NCI-H1417 (cell line): ENCODE measurements at regions not wholly inside any gene's neighbourhood (a gene's known extent, or its start where the extent isn't known, plus 50 kb on each side); places are given as distances from the start of the nearest gene placed in this dataset.

Source experiments
- DNase-seq, 3 experiments: peaks; one replicate each; lab custom pipeline; 2025; lab: John Stamatoyannopoulos, UW

DNA sequence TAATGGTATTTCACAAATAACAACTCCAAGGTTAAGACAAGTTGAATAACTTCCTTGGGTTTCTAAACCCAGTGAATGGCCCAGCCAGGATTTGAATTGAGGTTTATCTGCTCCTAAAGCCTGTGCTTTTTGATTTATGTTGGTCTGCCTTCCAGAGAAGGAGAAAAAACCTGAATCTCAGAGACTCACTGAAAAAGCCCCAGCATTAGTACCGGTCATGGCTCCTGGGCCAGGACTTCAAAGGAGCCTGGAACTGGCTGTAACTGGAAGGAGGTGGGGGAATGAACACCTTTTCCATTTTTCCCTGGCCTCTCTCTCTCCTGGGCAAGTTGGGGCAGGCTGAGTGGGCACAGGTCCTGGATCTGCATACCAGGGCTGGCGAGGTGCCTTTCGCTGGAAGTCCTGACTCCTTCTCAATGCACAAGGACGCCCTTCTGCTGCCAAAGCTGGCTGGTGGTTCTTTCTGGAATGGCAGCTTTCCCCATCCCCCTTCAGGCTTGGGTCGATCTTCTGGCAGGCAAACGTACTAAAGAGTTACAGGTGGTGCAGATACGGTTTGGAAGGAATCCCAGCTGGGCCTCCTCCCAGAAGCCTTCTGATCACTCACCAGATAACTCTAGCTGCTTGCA lies 268.2 kb downstream of the PTEN start:
- DNase-seq, result no peak

DNA sequence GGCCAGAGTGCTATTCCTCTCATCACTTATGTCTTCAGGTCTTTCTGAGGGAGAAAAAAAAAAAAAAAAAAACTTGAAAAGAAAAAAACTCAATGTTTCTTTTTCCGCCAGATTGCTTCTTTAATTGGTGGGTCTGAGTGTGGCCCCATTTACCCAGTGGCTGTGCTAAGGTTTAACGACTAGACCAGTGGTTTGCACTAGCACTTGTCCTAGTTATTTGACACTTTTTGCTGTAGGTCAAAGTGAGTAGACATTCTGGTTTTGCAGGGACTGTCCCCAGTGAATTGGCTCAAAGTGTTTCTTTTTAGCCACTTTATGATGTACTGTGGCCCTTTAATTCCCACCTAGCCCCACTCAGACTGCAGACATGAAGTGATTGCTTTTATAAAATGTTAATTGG lies 273.3 kb downstream of the PTEN start:
- DNase-seq, result peak in 1 of 3 experiments; percentile 13

DNA sequence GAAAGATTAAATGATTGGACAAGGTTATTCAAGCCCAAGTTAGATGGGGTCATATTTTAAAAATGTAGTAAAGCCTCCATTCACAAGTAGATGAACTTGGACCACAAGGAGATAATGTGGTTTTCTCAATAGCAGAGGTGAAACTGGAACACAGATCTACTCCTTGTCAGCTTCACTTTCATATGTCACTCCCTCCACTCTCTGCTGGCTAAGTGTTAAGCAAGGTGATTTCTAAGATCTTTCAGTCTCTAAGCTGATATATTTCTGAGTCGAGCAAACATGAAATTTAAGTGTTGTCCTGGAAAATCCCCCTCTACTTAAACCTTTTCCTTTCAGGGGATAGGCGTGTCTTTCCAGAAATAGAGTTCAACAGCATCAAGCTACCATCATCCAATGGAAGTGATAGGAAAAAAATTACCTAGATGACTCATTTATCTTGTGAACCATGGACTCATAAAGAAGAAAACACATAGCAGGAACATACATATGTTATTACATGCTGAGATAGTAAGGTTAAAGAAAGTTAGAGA lies 275.0 kb downstream of the PTEN start:
- no peak for DNase-seq

DNA sequence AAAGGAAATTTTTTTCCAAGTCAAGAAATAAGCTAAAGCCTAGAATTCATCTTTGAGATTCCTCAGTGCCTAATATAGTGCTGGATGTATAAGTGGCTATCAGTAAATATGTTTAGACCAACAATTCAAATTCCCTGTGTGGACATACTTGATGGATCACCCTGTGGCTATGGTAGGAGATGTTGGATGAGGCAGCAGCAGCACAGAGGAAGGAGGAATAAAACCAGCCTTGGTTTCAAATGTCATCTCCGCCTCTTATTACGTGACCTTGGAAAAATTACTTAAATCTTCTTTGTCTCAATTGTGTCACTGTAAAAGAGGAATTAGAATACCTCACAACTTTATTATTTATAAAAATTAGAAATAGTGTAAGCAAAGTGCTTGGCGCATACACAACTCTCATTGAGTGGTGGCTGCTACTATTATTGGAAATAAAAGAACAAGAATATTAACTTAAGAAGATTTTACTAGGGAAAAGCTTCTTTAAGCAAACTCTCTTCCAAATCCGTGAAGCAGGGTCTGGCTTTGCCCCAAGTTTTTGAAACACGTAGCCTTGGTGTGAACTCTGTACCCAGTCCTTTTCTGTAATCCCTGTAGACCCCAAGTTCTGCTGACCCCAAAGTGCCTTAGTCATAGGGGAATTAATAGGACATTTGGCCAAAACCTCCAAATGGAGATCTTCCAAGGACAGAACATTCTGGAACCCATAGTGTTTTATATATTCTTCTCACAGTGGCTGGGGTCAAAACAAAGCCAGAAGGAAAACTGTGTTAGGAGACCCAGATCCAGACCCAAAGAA lies 283.8 kb downstream of the PTEN start:
- DNase-seq, result no peak

DNA sequence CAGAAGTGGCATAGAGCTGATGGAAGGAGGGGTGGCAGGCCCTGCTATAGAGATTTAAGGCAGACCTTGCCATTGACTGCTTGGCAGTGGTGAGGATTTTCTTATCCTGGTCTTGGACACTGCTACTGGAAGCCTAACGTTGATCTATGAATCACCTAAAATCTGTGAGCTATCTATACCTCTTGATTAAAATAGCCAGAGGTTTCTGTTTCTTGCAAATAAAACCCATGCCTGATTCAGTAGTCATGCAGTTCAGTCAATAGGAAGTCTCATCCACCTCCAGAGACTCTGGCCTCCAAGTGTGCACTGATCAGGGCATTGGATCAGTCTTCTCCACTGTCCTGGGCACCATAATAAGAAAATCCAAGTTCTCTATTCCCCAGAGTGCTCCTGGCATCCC lies 286.5 kb downstream of the PTEN start:
- no peak for DNase-seq

DNA sequence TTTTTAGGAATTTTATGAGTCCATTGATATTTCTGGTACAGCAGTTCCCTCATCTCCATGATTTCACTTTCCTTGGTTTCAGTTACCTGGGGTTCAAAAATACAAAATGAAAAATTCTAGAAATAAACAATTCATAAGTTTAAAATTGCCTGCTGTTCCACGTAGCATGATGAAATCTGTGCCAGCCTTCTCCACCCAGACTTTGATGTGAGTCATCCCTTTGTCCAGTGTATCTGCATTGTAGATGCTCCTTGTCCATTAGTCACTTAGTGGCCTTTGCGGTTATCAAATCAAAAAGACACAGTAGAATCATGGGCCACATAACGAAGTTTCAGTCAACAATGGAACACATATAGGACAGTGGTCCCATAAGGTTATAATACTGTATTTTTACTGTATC lies 286.9 kb downstream of the PTEN start:
- no peak for DNase-seq

DNA sequence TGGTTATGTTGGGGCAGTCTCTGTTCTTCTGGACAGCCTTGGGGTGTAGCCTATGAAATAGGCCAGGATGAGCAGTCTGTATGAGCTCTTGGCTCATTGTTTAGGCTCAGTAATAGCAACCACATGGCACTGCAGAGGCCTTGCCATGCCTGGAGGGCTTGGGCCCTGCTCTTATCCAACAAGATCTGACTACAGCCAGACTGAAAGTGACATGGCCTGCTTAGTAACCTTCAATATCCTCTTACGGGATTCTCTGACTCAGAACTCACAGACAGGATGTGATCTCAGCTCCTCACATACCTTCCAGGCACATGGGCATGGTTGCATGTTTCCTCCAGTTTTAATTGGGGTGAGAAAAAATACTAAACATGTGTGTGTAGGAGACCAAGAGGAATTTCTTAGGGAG lies 289.3 kb downstream of the PTEN start:
- DNase-seq, result no peak

DNA sequence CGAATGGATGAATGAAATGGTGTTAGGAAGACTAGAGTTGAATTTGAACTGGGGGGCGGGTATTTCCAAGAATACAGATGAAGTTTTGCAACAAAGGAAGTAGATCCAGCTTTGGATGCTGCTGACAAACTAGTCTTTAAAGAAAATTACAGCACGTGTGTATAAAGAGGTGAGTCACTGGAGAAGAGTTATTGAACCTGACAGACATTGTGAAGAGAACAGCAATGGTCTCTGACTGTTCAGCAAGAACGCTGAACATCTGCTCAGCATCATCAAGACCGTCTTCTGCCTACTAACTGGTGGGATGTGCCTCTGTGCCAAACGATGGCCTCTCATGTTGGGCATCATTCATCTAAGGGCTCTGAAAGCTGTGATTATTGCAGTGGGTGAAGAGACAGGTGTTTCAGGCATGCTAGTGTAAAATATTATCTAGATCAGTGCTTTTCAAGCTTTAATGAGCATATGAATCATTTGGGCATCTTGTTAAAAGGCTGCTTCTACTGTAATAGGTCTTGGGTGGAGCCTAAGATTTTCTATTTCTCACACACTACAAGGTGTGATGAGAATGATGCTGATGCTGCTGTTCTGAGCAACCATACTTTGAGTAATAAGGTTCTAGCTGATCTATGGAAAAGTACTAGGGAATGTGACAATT lies 291.3 kb downstream of the PTEN start:
- peak in 2 of 3 experiments; percentile 5 to 36 for DNase-seq

DNA sequence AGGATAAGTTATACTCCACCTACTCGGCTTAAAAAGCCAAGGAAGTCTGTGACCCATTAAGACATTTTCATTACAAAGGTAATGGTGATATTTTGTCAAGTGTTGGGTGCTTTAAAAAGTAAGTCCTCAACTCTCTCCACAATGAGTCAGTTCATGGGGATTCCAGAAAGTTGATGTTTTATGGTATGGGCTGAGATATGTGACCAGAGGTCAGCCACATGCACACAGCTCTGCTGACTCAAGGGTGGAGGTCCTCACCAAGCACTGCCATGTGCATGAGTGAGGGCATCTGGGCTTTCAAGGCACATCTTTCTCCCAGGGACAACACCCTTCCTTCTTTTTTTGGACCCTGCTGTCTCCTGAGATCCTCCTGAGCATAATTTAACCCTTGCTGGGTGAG lies 292.9 kb downstream of the PTEN start:
- no peak for DNase-seq

DNA sequence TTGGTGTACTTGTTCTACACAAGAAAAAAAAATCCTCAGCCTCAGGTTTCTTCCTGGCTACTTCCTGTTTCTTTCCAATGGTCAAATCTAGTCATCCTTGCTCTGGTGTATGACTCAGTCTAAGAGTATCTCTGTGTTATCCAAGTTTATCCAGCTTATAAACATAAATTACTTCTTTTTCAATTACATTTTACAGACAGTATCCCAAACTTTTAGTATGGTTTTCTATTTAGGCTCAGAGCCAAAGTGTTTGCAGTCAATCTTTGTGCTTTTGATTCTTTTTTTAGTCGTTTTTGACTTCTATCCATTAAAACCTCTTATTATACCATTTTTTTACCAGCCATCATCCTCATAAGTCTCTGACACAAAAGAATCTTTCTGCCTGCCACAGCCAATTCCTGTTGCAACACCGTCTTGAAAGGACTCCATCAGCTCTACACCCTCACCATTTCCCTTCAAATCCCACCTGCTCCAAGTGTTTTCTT lies 294.6 kb downstream of the PTEN start:
- DNase-seq, result no peak

DNA sequence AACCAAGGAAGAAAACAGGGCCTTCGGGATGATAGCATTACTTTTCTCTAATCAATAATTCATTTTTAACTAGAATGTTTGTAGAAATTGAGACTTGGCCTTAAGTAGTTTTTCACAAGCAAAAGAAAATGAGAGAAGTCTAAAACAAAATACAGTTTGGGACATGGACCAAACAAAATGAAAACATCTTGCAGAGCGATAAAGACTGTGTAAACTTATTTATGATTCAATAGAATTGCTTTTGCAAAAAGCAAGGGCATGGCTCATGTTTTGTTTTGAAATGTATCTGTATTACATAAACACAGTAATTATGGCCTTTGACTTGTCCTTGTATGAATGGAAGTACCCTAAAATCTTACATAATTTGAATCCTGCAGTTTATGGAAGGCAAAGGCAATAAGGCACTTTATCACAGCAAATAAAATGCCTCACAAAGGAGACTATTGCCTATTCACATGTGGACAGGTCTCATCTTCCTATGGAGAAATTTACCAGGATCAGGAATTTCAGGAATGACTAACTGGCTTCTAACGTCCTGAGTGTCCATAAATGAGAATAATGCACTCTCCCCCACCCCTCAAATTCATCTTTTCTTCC lies 295.2 kb downstream of the PTEN start:
- no peak for DNase-seq

DNA sequence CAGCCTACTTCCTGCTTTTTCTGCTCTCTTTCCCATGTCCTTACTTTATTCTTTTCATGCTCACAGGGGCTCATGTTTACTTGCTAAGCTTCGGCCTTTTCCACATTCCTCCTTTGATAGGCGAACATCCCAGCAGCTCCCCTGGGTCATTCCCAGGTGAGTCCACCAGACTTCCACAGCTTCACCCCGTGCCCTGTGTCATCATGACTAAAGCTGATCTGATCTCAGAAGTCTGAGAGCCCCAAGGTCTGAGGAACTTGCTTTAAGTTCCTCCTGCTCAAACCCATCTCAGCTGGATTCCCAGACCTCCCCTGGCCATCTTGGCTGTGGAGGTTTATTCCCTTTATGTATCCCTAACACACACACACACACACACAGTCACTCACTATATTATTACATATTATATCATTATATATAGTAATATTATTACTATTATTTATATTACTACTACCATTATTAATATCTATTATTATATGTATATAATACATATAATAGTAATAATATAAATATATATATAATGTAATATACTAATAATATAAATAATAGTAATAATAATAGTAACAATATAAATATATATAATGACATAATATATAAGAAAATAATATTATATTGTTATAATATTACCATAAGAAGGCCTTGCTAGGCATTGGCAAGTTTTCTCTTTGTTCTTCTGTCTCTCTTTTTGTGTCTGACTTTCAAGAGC lies 295.9 kb downstream of the PTEN start:
- no peak for DNase-seq

DNA sequence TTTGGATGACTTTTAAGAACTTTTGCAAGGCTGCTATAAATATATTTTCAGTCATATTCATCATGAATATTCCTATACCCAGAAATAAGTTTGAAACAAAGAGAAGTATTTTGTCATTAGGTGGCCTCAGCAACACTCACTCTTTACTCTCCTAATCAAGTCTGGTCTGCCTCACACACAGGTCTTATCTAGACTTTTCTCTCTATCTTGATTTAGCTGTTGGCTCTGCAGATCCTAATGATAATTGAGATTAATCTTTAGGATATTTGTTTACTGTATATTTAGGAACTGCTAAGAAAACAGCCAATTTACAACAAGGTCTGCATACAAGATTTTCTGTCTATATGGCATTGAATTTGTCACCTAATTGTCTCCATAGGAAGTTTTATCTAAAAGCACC lies 297.6 kb downstream of the PTEN start:
- no peak for DNase-seq

DNA sequence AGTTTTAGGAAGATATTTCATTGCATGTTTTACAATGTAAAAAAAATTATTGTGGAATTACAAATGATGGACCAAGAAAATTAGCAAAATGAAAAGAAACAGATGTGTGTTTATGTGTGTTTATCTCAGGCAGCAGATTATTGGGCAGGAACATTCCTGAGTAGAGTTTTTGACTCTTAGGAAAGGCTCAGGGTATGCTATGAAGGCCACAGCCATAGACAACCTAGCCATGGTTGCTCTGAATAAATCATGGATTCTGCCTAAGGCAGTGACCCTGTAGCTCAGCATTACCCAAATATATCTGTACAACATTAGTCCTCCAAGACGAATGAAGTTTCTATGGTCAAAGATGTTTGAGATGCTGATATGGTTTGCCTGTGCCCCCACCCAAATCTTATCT lies 298.3 kb downstream of the PTEN start:
- DNase-seq, result no peak

DNA sequence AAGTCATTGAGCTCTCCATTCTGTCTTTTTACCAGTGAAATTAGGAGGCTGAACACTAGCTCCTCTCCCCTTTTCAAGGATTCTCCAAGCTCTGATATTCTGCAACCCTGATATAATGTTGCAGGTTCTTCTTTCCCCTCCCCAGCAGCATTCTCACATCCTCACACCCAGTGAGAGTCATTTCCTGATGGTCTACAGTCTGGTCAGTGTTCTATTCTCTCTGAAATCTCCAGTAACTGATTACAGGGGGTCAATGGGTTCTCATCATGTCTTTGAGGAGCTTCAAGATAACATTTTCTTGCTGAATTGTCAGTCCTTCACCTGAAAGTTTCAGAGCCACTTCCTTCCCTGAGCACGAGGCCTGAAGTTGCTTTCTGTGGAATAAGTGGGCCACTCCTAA lies 299.4 kb downstream of the PTEN start:
- no peak for DNase-seq

DNA sequence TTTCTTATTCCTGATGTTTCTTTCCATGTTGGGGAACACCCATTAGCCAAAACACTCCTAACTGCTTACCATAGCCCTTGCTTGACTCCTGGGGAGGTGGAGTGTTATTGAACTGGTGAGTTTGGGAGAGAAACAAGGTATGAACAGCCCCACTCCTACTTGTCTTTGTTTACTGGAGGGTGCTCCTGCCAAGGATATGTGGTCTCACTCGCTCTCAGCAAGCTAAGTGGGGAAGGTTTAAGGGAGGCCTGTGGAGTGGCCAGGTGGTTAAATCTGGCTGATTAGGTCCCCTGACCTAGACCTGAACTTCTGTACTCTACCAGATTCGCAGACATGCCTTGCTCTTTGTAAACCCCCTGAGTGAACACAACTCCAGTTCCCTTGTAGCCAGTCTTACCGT lies 300.1 kb downstream of the PTEN start:
- peak in 2 of 3 experiments; percentile 1 to 15 for DNase-seq

DNA sequence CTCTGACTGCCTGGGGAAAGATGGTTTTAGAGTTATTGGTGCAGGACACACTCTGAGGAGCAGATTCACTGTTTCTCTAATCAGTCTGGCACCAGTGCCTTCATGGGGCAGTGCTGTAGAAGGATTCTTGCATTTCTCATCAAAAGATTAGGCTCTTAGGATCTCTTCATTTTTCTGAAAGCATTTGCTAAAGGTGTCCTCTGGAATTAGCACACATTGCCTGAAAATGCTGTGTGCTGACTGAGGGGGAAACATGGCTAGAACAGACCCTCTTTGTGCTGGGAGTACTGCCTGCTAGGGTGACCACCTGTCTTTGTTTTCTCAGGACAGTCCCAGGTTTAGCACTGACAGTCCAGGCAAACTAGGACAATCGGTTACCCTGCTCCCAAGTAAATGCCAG lies 301.0 kb downstream of the PTEN start:
- no peak for DNase-seq

DNA sequence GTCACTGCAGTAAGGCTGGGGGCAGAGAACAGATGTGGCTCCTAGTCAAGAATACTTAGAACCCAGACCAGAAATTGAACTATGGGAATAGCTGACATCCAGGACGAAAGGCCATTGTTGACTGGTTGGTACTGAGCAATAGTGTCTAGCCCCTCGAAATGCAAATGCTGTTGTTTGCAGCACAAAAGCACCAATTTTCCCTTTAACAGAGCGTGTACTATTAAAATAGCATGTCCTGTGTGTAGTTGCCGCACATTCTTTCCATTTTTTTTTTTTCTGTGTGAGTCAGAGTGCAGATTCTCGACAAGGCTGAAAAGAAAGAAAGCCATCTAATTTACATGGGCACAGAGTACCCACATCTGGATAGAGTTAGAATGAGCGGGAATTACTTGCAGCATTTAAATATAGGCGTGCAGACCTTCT lies 302.4 kb downstream of the PTEN start:
- no peak for DNase-seq

DNA sequence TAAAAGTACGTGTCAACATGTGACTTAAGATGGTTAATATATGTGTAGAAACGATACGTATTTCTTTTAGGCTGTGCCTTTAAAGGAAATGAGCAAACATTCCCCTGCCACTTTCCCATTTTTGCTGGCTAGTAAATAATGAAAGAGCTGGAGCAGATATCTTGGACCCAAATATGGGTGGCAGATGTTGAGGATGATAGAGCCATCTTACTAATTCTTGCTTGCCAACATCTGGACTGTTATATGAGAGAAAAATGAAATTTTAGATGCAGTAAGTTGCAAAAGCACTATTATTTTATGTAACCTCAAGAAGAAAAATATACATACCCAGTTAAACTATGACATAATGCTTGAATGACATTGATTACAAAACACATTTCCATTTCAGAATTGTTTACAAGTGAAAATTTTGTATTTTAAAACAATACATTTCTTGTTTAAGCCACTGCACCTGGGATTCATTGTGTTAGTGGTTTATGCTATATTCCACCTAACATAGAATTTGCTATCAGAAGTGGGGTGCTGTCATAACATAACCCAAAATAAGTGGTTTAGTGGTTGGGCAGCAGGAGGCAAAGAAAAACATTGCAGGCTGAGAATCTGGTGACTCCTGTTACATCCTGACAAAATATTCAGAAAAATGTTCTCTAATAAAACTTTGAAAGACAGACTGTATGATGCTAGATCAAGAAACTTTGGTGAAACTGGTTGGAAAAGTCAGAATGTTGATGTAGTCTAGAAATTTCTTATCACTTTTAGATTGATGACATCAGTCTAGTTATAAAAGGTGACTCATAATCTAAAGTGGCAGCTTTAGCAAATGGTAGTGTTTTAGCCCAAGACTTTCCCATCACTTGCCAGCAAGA lies 305.0 kb downstream of the PTEN start:
- DNase-seq, result no peak

DNA sequence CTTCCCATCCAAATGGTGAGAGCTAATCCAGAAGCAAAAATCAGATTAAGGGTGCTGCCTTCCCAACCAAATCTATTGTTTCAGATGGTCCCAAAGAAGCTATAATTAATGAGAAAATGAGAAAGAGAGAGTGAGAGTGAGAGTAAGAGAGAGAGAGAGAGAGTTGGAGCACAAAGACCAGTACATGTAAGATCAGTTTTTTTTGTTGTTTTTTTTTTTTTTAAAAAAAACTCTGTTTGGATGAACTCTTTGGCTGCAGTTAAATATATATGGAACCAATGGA lies 305.6 kb downstream of the PTEN start:
- no peak for DNase-seq

DNA sequence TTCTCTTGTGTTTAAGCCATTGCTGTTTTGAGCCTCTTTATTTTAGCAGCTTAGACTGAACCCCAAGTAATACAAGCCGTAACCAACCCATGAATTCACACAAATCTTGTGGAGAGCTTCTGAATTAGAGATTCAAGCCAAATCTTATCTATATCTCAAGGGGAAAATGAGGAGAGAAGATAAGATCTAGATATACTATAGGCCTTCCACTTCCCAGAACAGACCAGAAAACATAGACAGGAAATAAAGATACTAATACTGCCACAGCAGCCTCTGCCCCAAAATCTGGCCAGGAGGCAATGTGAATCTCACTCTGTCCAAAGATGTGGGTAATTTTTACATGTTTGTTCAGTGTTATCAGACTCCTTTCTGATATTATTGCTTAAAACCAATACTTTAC lies 307.2 kb downstream of the PTEN start:
- DNase-seq, result no peak
